ENCODE measurements at regions not wholly inside any gene's neighbourhood (a gene's known extent, or its start where the extent isn't known, plus 50 kb on each side); places are given as distances from the start of the nearest gene placed in this dataset.

- TF ChIP-seq CTCF (IDR thresholded peaks at IDR 0.05) (no peak), EP300 (IDR thresholded peaks at IDR 0.05) (no peak), POLR2AphosphoS5 (IDR thresholded peaks at IDR 0.05) (no peak), POLR2A (IDR thresholded peaks at IDR 0.05) (no peak)
Measured at GRCh38 chr4:146032234-146032860, 93.7 kb upstream of the ZNF827 start.
